WTC11 (cell line): ENCODE measurements at regions not wholly inside any gene's neighbourhood (a gene's known extent, or its start where the extent isn't known, plus 50 kb on each side); places are given as distances from the start of the nearest gene placed in this dataset.

Experiments
- ATAC-seq: fragments of 200-7000 bp; cut with Tn5 transposase; 2 replicates; pipeline ENCODE4 v1.10.0; 2021; ENCODE audit warnings: mild to moderate bottlenecking, moderate library complexity
- CTCF ChIA-PET: fragments of 300-600 bp; sonication (Branson Sonifier 250); formaldehyde crosslinking; loops from one replicate; lab custom pipeline; 2021; ENCODE audit warnings: antibody characterized with exemption; lab: Charles Lee
- POLR2A ChIA-PET: fragments of 350-600 bp; sonication (Branson Sonifier 250); formaldehyde crosslinking; loops from one replicate; lab custom pipeline; 2021; ENCODE audit warnings: antibody characterized with exemption; lab: Charles Lee
- DNase-seq: peaks from one replicate; pipeline ENCODE4 v3.0.0; 2021; ENCODE audit warnings: low spot score
- H3K27ac Mint-ChIP-seq: 2 replicates; pipeline ENCODE4 v1.8.0; 2021; ENCODE audit warnings: mixed read lengths
- H3K27me3 Mint-ChIP-seq: 2 replicates; pipeline ENCODE4 v1.8.0; 2021; ENCODE audit warnings: low read depth, mild to moderate bottlenecking, moderate library complexity, mixed read lengths
- H3K36me3 Mint-ChIP-seq: 2 replicates; pipeline ENCODE4 v1.8.0; 2021; ENCODE audit warnings: mixed read lengths
- H3K4me1 Mint-ChIP-seq: 2 replicates; pipeline ENCODE4 v1.8.0; 2022; ENCODE audit warnings: mixed read lengths
- H3K4me3 Mint-ChIP-seq: 2 replicates; pipeline ENCODE4 v1.8.0; 2021; ENCODE audit warnings: mild to moderate bottlenecking, moderate library complexity, mixed read lengths
- H3K9me3 Mint-ChIP-seq: 2 replicates; pipeline ENCODE4 v1.8.0; 2021; ENCODE audit warnings: mixed read lengths
- AFF4 ChIP-seq: sonication (generic); formaldehyde crosslinking; IDR thresholded peaks from 2 replicates; pipeline ENCODE4 v1.8.1; 2023; ENCODE audit warnings: mild to moderate bottlenecking, missing genetic modification reagents, borderline replicate concordance
- ARID4B ChIP-seq: sonication (generic); formaldehyde crosslinking; IDR thresholded peaks from 2 replicates; pipeline ENCODE4 v1.8.0; 2023; ENCODE audit warnings: missing genetic modification reagents, mild to moderate bottlenecking, borderline replicate concordance
- ATF2 ChIP-seq: sonication (generic); formaldehyde crosslinking; IDR thresholded peaks from 2 replicates; pipeline ENCODE4 v1.8.1; 2022; ENCODE audit warnings: low read depth, missing genetic modification reagents, borderline replicate concordance
- ATF6 ChIP-seq: sonication (generic); formaldehyde crosslinking; IDR thresholded peaks from 2 replicates; pipeline ENCODE4 v1.8.1; 2023; ENCODE audit warnings: mild to moderate bottlenecking, missing genetic modification reagents
- CDX4 ChIP-seq: fragments of 250-450 bp; sonication (Bioruptor Pico); IDR thresholded peaks from 2 replicates; pipeline ENCODE4 v1.9.0; 2021; ENCODE audit warnings: moderate library complexity, mild to moderate bottlenecking, inconsistent platforms, borderline replicate concordance
- E2F1 ChIP-seq: sonication (generic); formaldehyde crosslinking; IDR thresholded peaks from 2 replicates; pipeline ENCODE4 v1.8.0; 2022; ENCODE audit warnings: mild to moderate bottlenecking, missing genetic modification reagents
- E2F5 ChIP-seq: sonication (generic); formaldehyde crosslinking; IDR thresholded peaks from 2 replicates; pipeline ENCODE4 v1.8.1; 2022; ENCODE audit warnings: mild to moderate bottlenecking, moderate library complexity, missing genetic modification reagents
- FOXK1 ChIP-seq: sonication (generic); formaldehyde crosslinking; IDR thresholded peaks from 2 replicates; pipeline ENCODE4 v1.8.0; 2022; ENCODE audit warnings: mild to moderate bottlenecking, moderate library complexity, missing genetic modification reagents
- GABPB1 ChIP-seq: sonication (generic); formaldehyde crosslinking; IDR thresholded peaks from 2 replicates; pipeline ENCODE4 v1.8.1; 2023; ENCODE audit warnings: mild to moderate bottlenecking, missing genetic modification reagents
- NR2C2 ChIP-seq: sonication (generic); formaldehyde crosslinking; IDR thresholded peaks from 2 replicates; pipeline ENCODE4 v1.8.0; 2022; ENCODE audit warnings: mild to moderate bottlenecking, missing genetic modification reagents
- RORB ChIP-seq: fragments of 250-450 bp; sonication (Bioruptor Pico); IDR thresholded peaks from 2 replicates; pipeline ENCODE4 v1.9.0; 2021; ENCODE audit warnings: mild to moderate bottlenecking
- SMAD4 ChIP-seq: sonication (generic); formaldehyde crosslinking; IDR thresholded peaks from 2 replicates; pipeline ENCODE4 v1.8.0; 2022; ENCODE audit warnings: mild to moderate bottlenecking, missing genetic modification reagents
- SP1 ChIP-seq: sonication (generic); formaldehyde crosslinking; conservative IDR thresholded peaks from 2 replicates; pipeline ENCODE4 v1.8.1; 2022; ENCODE audit warnings: missing genetic modification reagents
- TCF7 ChIP-seq: sonication (generic); formaldehyde crosslinking; IDR thresholded peaks from 2 replicates; pipeline ENCODE4 v1.8.0; 2022; ENCODE audit warnings: mild to moderate bottlenecking, low read depth, missing genetic modification reagents, moderate library complexity
- TEAD4 ChIP-seq: sonication (generic); formaldehyde crosslinking; IDR thresholded peaks from 2 replicates; pipeline ENCODE4 v1.8.0; 2022; ENCODE audit warnings: mild to moderate bottlenecking, missing genetic modification reagents
- USF2 ChIP-seq: sonication (generic); formaldehyde crosslinking; IDR thresholded peaks from 2 replicates; pipeline ENCODE4 v1.8.1; 2023; ENCODE audit warnings: mild to moderate bottlenecking, missing genetic modification reagents, moderate library complexity
- ZNF512 ChIP-seq: sonication (generic); formaldehyde crosslinking; IDR thresholded peaks from 2 replicates; pipeline ENCODE4 v1.8.1; 2022; ENCODE audit warnings: missing genetic modification reagents, borderline replicate concordance

- H3K36me3 Mint-ChIP-seq = peaks cover 3% of the 10 kb centered on the region; the same call in 1 of the 2 replicates
- CTCF ChIA-PET = interaction anchor here (0.6 kb wide), 2 partner anchors 10 to 267 kb away, joined by 3 read pairs; no protein-coding TSS in a partner anchor
- no peak for TF ChIP-seq GABPB1 (CRISPR knock-in tag)
- no peak for TF ChIP-seq ATF2 (CRISPR knock-in tag)
- no peak for TF ChIP-seq E2F5
- no peak for TF ChIP-seq SMAD4 (CRISPR knock-in tag)
- TF ChIP-seq RORB = no peak
- TF ChIP-seq CDX4 (CRISPR knock-in tag) = no peak
- no peak for TF ChIP-seq NR2C2 (CRISPR knock-in tag)
- no peak for TF ChIP-seq ZNF512 (CRISPR knock-in tag)
- TF ChIP-seq AFF4 (CRISPR knock-in tag) = no peak
- TF ChIP-seq SP1 (CRISPR knock-in tag) = no peak
- TF ChIP-seq TEAD4 (CRISPR knock-in tag) = no peak
- no peak for TF ChIP-seq FOXK1
- TF ChIP-seq TCF7 (CRISPR knock-in tag) = no peak
- H3K4me3 Mint-ChIP-seq = no peak overlapping the region
- no peak for DNase-seq
- H3K4me1 Mint-ChIP-seq = peaks cover 19% of the 10 kb centered on the region
- ATAC-seq = peak; percentile 75
- POLR2A ChIA-PET = no interaction called here
- H3K27me3 Mint-ChIP-seq = no peaks in the 10 kb centered on the region; the same call in 1 of the 2 replicates
- peaks cover 6% of the 10 kb centered on the region for H3K9me3 Mint-ChIP-seq
- H3K27ac Mint-ChIP-seq = peak overlapping the region; percentile 46
Measured at GRCh38 chr4:107500551-107500950, 219.5 kb downstream of the PAPSS1 start.

- H3K9me3 Mint-ChIP-seq = peaks cover 6% of the 10 kb centered on the region; the same call in 1 of the 2 replicates
- H3K4me3 Mint-ChIP-seq = no peak overlapping the region
- H3K27me3 Mint-ChIP-seq = no peaks in the 10 kb centered on the region; the same call in 1 of the 2 replicates
- no peaks in the 10 kb centered on the region for H3K36me3 Mint-ChIP-seq
- ATAC-seq (no peak), DNase-seq (no peak)
- ChIA-PET CTCF (no interaction called here), POLR2A (no interaction called here)
- no peak overlapping the region for H3K27ac Mint-ChIP-seq
- peaks cover 18% of the 10 kb centered on the region for H3K4me1 Mint-ChIP-seq
- TF ChIP-seq ARID4B (CRISPR knock-in tag) (no peak), ATF6 (CRISPR knock-in tag) (no peak), SMAD4 (CRISPR knock-in tag) (no peak), E2F1 (CRISPR knock-in tag) (no peak), USF2 (CRISPR knock-in tag) (no peak)
Measured at GRCh38 chr4:107497054-107497453, 223.0 kb downstream of the PAPSS1 start.
